Stomach (tissue), 4 donors: ENCODE measurements at regions not wholly inside any gene's neighbourhood (a gene's known extent, or its start where the extent isn't known, plus 50 kb on each side); places are given as distances from the start of the nearest gene placed in this dataset.

ENCODE experiments used
- POLR2A ChIP-seq, 4 donors: fragments of 450-650 bp; IDR thresholded peaks; one replicate each; pipeline ENCODE4 v1.6.1; 2016; ENCODE audit warnings: antibody characterized with exemption in 4 of 4, control low read depth in 2 of 4, mild to moderate bottlenecking in 1 of 4, moderate library complexity in 1 of 4
- TF ChIP-seq, protein P1 (sequence below), 7 experiments: fragments of 450-650 bp in 4 of 7; fragments of 200-600 bp in 3 of 7; sonication (generic) in 3 of 7; IDR thresholded peaks; one replicate each; pipeline ENCODE4 v1.5.1; 2016 to 2019; ENCODE audit warnings: antibody characterized with exemption in 7 of 7, control low read depth in 2 of 7, mild to moderate bottlenecking in 1 of 7

DNA sequence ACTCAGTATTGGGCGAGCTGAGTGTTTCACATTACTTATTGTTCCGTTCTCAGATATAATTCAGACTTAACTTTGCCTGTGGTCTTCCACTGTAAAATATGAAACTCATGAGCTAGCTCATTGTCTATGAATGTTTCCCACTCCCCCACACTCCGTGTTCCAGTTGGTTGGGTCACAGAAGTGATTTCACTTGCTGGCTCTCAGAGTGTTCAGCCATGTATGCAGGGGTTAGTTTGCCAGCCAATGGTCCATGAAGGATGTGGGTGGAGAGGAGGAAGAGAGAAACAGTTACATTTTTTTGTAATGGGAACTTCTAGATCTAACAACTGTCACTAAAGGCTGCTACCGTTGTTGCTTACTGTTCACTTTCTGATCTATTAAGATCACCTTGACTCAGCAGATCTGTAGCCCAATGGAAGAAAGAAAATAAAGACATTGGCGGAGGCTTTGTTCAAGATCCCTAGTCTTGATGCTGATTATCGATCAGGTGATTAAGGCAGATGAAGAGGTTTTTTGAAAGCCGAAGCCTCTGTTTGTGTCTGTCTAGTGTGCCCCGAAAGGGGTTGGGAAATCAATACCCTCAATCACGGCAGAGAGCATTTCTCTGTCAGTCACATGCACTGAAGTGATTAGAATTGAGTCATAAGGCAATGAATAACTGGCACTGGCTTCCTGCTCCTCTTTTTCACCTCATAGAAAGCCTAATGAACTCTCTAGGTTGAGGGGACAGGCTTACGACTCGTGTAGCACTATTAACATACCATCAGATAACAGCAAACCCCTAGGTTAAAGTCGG is 279.7 kb upstream of the FIGN start:
- TF ChIP-seq POLR2A (IDR thresholded peaks at IDR 0.05): no peak
- TF ChIP-seq, protein P1, sequence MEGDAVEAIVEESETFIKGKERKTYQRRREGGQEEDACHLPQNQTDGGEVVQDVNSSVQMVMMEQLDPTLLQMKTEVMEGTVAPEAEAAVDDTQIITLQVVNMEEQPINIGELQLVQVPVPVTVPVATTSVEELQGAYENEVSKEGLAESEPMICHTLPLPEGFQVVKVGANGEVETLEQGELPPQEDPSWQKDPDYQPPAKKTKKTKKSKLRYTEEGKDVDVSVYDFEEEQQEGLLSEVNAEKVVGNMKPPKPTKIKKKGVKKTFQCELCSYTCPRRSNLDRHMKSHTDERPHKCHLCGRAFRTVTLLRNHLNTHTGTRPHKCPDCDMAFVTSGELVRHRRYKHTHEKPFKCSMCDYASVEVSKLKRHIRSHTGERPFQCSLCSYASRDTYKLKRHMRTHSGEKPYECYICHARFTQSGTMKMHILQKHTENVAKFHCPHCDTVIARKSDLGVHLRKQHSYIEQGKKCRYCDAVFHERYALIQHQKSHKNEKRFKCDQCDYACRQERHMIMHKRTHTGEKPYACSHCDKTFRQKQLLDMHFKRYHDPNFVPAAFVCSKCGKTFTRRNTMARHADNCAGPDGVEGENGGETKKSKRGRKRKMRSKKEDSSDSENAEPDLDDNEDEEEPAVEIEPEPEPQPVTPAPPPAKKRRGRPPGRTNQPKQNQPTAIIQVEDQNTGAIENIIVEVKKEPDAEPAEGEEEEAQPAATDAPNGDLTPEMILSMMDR (IDR thresholded peaks at IDR 0.05): no peak
